ENCODE measurements at regions not wholly inside any gene's neighbourhood (a gene's known extent, or its start where the extent isn't known, plus 50 kb on each side); places are given as distances from the start of the nearest gene placed in this dataset.

- Histone ChIP-seq H3K27ac (no peak overlapping the region), H3K36me3 (no peaks in the 10 kb centered on the region), H3K9me3 (no peaks in the 10 kb centered on the region), H3K27me3 (no peaks in the 10 kb centered on the region), H3K4me3 (no peak overlapping the region), H3K4me1 (no peaks in the 10 kb centered on the region)
- TF ChIP-seq EP300 (IDR thresholded peaks at IDR 0.05), result no peak
- TF ChIP-seq CTCF (IDR thresholded peaks at IDR 0.05), result no peak
- no peak for TF ChIP-seq POLR2AphosphoS5 (IDR thresholded peaks at IDR 0.05)
- TF ChIP-seq POLR2A (IDR thresholded peaks at IDR 0.05), result no peak
- DNase-seq (no peak), ATAC-seq (ENCODE audit: low FRiP score in 2 of 2) (no peak)
- WGBS, 2 donors, result 91% methylated on average over 23 to 24 of the region's 24 CpGs
Measured at GRCh38 chr11:71325418-71326327, 73.3 kb upstream of the SHANK2 start.

GRCh38 chr11:71324788-71325417 is 72.5 kb upstream of the SHANK2 start:
- no peaks in the 10 kb centered on the region for H3K4me1 ChIP-seq
- no peaks in the 10 kb centered on the region for H3K27me3 ChIP-seq
- DNase-seq, result no peak
- TF ChIP-seq POLR2AphosphoS5 (IDR thresholded peaks at IDR 0.05), result no peak
- TF ChIP-seq EP300 (IDR thresholded peaks at IDR 0.05), result no peak
- no peak for TF ChIP-seq POLR2A (IDR thresholded peaks at IDR 0.05)
- no peak for TF ChIP-seq CTCF (IDR thresholded peaks at IDR 0.05)
- H3K27ac ChIP-seq, result no peak overlapping the region
- H3K9me3 ChIP-seq, result no peaks in the 10 kb centered on the region
- no peak overlapping the region for H3K4me3 ChIP-seq
- WGBS, 2 donors, result 89% methylated on average over 13 of the region's 13 CpGs
- no peak for ATAC-seq (ENCODE audit: low FRiP score in 2 of 2)
- H3K36me3 ChIP-seq, result no peaks in the 10 kb centered on the region

GRCh38 chr11:71323876-71324526 is 71.6 kb upstream of the SHANK2 start:
- Histone ChIP-seq H3K27me3 (no peaks in the 10 kb centered on the region), H3K27ac (no peak overlapping the region), H3K4me3 (no peak overlapping the region), H3K4me1 (no peaks in the 10 kb centered on the region), H3K36me3 (no peaks in the 10 kb centered on the region), H3K9me3 (no peaks in the 10 kb centered on the region)
- ATAC-seq (ENCODE audit: low FRiP score in 2 of 2), result no peak
- TF ChIP-seq CTCF (IDR thresholded peaks at IDR 0.05) (no peak), EP300 (IDR thresholded peaks at IDR 0.05) (no peak)
- 83% methylated on average over 4 to 11 of the region's 11 CpGs for WGBS, 2 donors
- no peak for DNase-seq

GRCh38 chr11:71322861-71323582 is 70.6 kb upstream of the SHANK2 start:
- Histone ChIP-seq H3K4me3 (no peak overlapping the region), H3K9me3 (no peaks in the 10 kb centered on the region), H3K27me3 (no peaks in the 10 kb centered on the region), H3K4me1 (no peaks in the 10 kb centered on the region), H3K27ac (no peak overlapping the region), H3K36me3 (no peaks in the 10 kb centered on the region)
- WGBS, 2 donors, result 79 to 86% methylated on average over 13 of the region's 13 CpGs
- TF ChIP-seq POLR2A (IDR thresholded peaks at IDR 0.05) (no peak), CTCF (IDR thresholded peaks at IDR 0.05) (no peak), POLR2AphosphoS5 (IDR thresholded peaks at IDR 0.05) (no peak)
- DNase-seq, result no peak
- no peak for ATAC-seq (ENCODE audit: low FRiP score in 2 of 2)

Data from upper lobe of left lung (tissue), 6 donors.